Stimulated activated naive B cell treated with anti-CD40 and anti-IgM and Interleukin-4, amounts not matched to agents 10 μg/mL and 1 μg/mL and 100 μg/mL, for 72 hours (primary cell): ENCODE measurements at regions not wholly inside any gene's neighbourhood (a gene's known extent, or its start where the extent isn't known, plus 50 kb on each side); places are given as distances from the start of the nearest gene placed in this dataset.

Experiments used
- ATAC-seq, 2 donors: fragments of 150-1000 bp; cut with Tn5 transposase; replicated peaks; 2 replicates each; pipeline ENCODE4 v1.10.0; 2021; ENCODE audit warnings: moderate library complexity in 1 of 2
- DNase-seq: peaks from one replicate; pipeline ENCODE4 v3.0.0; 2021
- H3K27ac Mint-ChIP-seq: one replicate; pipeline ENCODE4 v1.8.0; 2022; ENCODE audit warnings: mild to moderate bottlenecking, mixed read lengths
- H3K27me3 Mint-ChIP-seq, 2 donors: one replicate each; pipeline ENCODE4 v1.8.0; 2022; ENCODE audit warnings: mixed read lengths in 2 of 2
- H3K36me3 Mint-ChIP-seq, 2 donors: one replicate each; pipeline ENCODE4 v1.8.0; 2022; ENCODE audit warnings: mixed read lengths in 2 of 2, mild to moderate bottlenecking in 1 of 2
- H3K4me1 Mint-ChIP-seq, 2 donors: one replicate each; pipeline ENCODE4 v1.8.0; 2022; ENCODE audit warnings: mixed read lengths in 2 of 2, mild to moderate bottlenecking in 1 of 2
- H3K4me3 Mint-ChIP-seq, 2 donors: one replicate each; pipeline ENCODE4 v1.8.0; 2022; ENCODE audit warnings: mild to moderate bottlenecking in 2 of 2, mixed read lengths in 2 of 2, moderate library complexity in 1 of 2
- H3K9me3 Mint-ChIP-seq, 2 donors: one replicate each; pipeline ENCODE4 v1.8.0; 2022; ENCODE audit warnings: mixed read lengths in 2 of 2, mild to moderate bottlenecking in 1 of 2

DNA sequence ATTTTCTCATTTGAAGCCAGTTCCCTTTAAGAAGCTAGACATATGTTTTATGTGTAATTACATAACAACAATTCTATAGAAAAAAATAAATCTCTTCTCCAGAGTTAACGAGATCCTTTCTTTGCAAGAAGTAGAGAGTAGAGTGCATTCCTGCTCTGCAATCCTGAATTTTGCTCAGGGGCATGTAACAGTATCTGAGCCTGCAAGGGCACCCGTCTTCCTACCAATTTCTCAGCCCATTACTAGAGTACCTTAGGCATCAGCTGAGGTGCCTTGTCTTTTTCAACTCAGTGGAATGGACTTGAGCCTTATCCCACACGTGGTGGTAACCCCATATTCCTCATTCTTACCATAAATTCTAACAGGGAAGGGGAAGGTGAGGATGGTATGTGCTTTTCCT is 205.9 kb downstream of the IKZF2 start:
- no peaks in the 10 kb centered on the region for H3K9me3 Mint-ChIP-seq
- no peak for ATAC-seq
- no peak overlapping the region for H3K27ac Mint-ChIP-seq
- H3K27me3 Mint-ChIP-seq: no peaks in the 10 kb centered on the region
- H3K4me3 Mint-ChIP-seq: no peak overlapping the region
- peaks cover 0 to 5% of the 10 kb centered on the region in 2 donors for H3K36me3 Mint-ChIP-seq
- no peak for DNase-seq
- H3K4me1 Mint-ChIP-seq: no peaks in the 10 kb centered on the region

DNA sequence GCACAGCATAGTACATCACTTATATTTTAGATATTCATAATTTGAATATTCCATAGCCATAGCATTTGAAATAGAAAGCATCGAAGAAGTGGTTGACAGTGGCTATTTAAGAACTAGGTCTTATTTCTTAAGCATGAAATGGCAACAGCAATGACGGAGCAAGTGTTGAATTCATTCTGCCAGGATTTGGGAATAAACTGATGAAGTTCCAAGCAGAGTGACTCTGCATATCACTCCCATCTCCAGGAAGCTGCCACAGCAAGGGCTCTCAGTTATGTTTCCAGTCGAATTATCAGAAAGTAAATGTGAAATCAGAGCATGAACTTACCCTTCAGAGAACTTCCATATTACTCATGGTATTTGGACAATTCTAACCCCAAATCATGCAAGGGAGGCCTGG is 208.1 kb downstream of the IKZF2 start:
- DNase-seq (no peak), ATAC-seq (no peak)
- H3K4me3 Mint-ChIP-seq: no peak overlapping the region
- H3K4me1 Mint-ChIP-seq: peaks cover 11 to 19% of the 10 kb centered on the region in 2 donors
- H3K27me3 Mint-ChIP-seq: no peaks in the 10 kb centered on the region
- H3K9me3 Mint-ChIP-seq: peaks cover 0 to under 1% of the 10 kb centered on the region in 2 donors
- peaks cover 7 to 11% of the 10 kb centered on the region in 2 donors for H3K36me3 Mint-ChIP-seq
- H3K27ac Mint-ChIP-seq: no peak overlapping the region

DNA sequence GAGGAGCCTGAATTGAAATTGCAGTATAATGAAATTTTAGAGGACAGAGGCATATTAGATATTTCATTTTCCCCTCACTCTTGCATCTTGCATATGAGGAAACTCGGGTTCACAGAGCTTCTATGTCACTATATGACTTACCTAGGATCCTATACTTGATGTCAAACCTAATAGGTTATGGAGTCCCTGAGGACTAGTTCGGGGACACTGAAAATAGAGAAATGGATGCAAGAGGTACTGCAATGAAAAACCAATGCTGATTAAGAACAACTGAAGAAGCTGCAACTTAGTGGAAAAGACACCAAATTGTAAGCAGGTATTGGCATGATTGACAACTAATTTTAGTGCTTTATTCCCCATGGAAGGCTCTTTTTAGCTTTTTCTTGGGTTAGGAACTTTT is 210.1 kb downstream of the IKZF2 start:
- Mint-ChIP-seq H3K9me3 (peaks cover 0 to 1% of the 10 kb centered on the region in 2 donors), H3K27ac (no peak overlapping the region), H3K36me3 (peaks cover 19 to 22% of the 10 kb centered on the region in 2 donors), H3K4me1 (peaks cover 15 to 30% of the 10 kb centered on the region in 2 donors), H3K27me3 (no peaks in the 10 kb centered on the region), H3K4me3 (no peak overlapping the region)
- no peak for ATAC-seq
- no peak for DNase-seq

DNA sequence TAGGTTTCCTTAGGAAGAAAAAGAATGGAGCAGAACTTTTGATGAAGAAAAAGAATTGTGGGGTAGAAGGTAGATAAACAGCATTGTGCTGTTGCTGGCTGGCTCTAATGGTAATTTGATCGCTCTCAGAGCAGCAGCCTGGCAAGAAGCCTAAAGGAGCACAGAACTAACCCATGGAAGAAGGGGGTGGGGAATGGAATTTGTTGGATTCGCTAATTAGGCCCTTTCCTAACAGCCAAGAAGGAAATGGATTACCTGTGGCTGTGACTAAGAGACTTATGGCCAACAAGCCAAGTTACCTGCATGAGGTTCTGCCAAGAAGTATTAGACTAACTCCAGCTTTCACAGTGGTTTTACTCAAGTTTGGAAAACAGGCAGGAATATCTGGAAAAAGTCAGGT is 210.6 kb downstream of the IKZF2 start:
- no peak overlapping the region for H3K4me3 Mint-ChIP-seq
- no peak for ATAC-seq
- H3K4me1 Mint-ChIP-seq: peaks cover 15 to 30% of the 10 kb centered on the region in 2 donors
- H3K36me3 Mint-ChIP-seq: peaks cover 20 to 22% of the 10 kb centered on the region in 2 donors
- H3K27ac Mint-ChIP-seq: no peak overlapping the region
- H3K9me3 Mint-ChIP-seq: peaks cover 0 to 1% of the 10 kb centered on the region in 2 donors
- no peaks in the 10 kb centered on the region for H3K27me3 Mint-ChIP-seq
- no peak for DNase-seq

DNA sequence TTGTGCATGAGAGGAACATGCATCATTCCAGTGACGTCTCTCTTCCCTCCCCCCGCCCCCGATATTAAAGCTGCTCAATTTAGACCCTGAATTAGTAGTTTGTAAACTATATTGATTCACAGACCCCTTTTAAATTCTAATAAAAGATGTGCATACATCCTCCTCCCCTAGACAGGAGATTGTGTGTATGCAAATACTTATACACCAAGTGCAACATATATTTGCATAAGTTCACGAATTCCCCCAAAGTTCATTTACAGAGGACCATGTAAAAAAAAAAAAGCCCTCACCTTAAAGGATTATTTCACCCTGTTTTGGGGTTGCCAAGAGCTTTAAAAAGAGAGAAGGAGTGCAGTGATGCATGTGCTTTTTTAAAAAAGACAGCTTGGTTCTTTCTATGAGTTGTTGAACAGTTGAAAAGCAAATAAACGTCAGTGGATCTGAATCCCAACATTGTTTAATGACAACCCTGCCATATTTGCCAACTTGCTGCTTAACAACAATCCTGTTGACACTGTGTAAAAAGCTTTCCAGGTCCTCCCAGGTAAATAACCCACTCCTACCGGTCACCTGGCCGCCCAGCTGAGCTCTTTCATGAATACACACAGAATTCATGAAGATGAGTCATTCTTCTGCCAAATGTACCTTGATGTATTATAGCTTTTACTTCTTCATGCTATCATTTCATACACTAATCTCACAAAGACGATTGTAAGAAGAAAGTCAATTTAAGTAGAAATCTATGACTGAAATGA is 211.5 kb downstream of the IKZF2 start:
- DNase-seq (no peak), ATAC-seq (peak; percentile 27 to 44)
- H3K27me3 Mint-ChIP-seq: no peaks in the 10 kb centered on the region
- peaks cover 23 to 27% of the 10 kb centered on the region in 2 donors for H3K36me3 Mint-ChIP-seq
- no peak overlapping the region for H3K4me3 Mint-ChIP-seq
- H3K9me3 Mint-ChIP-seq: peaks cover 0 to 1% of the 10 kb centered on the region in 2 donors
- H3K4me1 Mint-ChIP-seq: peaks cover 15 to 30% of the 10 kb centered on the region in 2 donors
- H3K27ac Mint-ChIP-seq: peak overlapping the region; percentile 56

DNA sequence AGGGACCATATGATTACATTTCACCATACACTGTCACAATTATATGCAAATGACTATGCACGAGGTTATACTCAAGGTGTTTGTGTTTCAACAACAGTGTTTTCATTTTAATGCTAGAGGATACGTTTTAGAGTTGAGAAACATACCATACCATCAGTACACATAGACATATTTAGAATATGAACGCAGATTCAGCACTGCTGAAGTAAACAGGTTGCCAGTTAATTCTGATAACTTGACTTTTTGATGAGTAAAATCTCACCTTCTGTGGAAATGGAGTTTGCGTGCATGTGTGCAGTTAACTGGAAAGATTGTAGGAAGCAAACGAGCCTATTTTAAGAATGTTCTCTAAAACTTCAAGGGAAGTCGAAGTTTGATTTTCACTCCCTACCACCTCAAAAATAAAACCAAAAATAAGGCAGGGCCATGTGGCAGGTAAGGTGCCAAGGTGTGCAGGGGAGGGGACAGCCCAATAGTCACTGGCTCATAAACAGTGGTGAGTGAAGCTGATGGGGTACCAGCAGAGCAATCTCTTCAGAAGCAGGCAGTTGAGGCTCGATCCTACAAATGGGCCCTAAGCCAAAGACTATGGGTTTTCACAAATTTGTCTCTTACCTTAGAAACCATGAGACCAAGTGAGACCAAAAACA is 213.1 kb downstream of the IKZF2 start:
- peak; percentile 85 to 88 for ATAC-seq
- Mint-ChIP-seq H3K4me1 (peaks cover 15 to 30% of the 10 kb centered on the region in 2 donors), H3K9me3 (peaks cover 0 to 1% of the 10 kb centered on the region in 2 donors), H3K36me3 (peaks cover 23 to 35% of the 10 kb centered on the region in 2 donors), H3K27ac (peak overlapping the region; percentile 96), H3K4me3 (peak overlapping the region; percentile 1 to 31), H3K27me3 (no peaks in the 10 kb centered on the region)
- DNase-seq: peak; percentile 22

DNA sequence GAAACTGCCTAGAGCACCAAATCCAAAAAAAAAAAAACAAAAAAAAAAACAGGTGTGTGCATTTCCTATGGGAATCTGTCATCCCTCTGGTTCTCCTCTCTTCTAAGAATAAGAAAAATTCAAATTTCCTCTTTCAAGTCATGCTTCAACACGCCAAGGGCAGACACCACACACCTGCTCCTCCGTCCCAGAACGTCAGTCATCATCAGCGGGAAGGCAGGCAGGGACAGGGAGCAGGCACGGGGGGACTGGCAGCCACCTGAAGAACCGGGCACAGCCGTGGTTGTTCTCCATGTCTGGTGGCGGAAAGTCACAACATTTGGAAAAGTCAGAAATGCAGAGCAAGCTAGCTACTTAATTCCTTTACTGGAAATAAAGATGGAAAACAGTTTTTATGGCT is 214.8 kb downstream of the IKZF2 start:
- peaks cover 15 to 30% of the 10 kb centered on the region in 2 donors for H3K4me1 Mint-ChIP-seq
- H3K27me3 Mint-ChIP-seq: no peaks in the 10 kb centered on the region
- H3K36me3 Mint-ChIP-seq: peaks cover 23 to 35% of the 10 kb centered on the region in 2 donors
- no peak overlapping the region for H3K4me3 Mint-ChIP-seq
- no peak for DNase-seq
- peak overlapping the region; percentile 85 for H3K27ac Mint-ChIP-seq
- H3K9me3 Mint-ChIP-seq: peaks cover 0 to 1% of the 10 kb centered on the region in 2 donors
- ATAC-seq: no peak

DNA sequence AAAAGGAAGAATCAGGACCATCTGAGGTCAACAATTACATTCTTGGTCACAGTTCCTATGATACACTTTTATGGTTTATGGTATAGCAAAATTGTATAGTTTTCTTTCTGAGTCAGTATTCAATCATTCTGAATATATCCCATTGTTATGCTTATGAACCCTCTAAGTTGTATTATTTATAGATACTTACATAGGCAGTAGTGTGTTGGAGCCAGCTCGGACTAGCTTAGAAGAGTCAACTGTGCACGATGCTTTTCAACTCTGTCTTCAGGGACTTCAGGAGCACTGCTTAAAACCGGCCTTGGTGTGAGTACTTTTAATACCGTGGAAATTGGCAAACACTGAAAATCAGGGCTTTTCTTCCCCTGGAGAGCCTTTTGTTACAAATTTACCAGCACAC is 215.7 kb downstream of the IKZF2 start:
- no peak overlapping the region for H3K27ac Mint-ChIP-seq

DNA sequence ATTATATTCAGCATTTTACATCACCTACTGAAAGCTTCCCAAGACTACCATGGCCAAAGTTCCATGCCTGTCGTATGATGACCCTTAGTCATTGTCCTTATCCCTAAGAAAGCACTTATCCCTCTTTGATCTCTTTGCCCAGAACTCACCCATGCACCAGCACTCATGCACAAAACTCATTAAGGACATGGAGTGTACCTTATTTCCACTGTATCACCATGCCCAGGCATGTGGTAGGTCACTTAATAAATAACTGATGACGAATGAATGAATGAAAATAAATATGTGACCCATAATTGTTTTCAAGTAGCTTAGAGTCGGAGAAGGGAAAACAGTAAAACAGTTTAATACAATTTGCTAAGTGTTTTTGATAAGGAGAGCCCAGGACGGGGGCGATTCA is 220.1 kb downstream of the IKZF2 start:
- ATAC-seq: no peak
- Mint-ChIP-seq H3K27me3 (no peaks in the 10 kb centered on the region), H3K4me1 (peaks cover 0 to 3% of the 10 kb centered on the region in 2 donors), H3K9me3 (no peaks in the 10 kb centered on the region), H3K27ac (no peak overlapping the region), H3K36me3 (peaks cover 3 to 17% of the 10 kb centered on the region in 2 donors), H3K4me3 (no peak overlapping the region)
- no peak for DNase-seq

More for the DNA sequence above, 215.7 kb downstream of the IKZF2 start:
- H3K4me3 Mint-ChIP-seq: no peak overlapping the region
- ATAC-seq (no peak), DNase-seq (no peak)
- H3K27me3 Mint-ChIP-seq: no peaks in the 10 kb centered on the region
- peaks cover 15 to 30% of the 10 kb centered on the region in 2 donors for H3K4me1 Mint-ChIP-seq
- peaks cover 0 to 1% of the 10 kb centered on the region in 2 donors for H3K9me3 Mint-ChIP-seq
- H3K36me3 Mint-ChIP-seq: peaks cover 23 to 35% of the 10 kb centered on the region in 2 donors

DNA sequence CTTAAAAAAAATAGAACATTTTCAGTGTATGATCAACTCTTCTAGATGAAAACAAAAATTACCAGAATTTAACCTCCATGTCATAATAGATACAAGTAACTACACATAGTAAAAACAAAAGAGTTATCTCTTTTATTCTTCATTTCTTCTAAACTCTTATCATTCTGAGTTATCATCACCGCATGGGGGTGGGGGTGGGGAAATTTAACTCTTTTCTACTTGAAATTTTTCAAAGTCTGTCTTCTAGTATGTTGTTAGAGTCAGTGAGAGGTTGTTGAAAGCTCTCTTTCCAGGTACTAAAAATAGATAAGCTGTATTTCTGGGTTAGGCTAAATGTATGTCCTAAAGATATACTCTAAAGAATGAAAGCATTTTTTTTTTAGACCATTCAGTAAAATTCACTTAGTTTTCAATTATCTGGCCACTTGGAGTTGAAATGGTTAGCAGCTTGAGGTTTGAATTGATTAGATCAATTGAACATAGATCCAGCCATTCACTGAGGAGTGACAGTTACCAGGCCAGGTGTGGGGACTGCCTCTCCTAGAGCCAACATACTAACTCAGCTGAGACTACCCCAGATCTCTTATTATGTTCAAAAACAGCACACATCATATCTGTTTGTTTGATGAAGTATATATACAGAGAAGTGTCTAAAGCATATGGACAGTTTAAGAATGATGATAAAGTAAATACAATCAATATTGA is 220.7 kb downstream of the IKZF2 start:
- peaks cover 0 to 3% of the 10 kb centered on the region in 2 donors for H3K4me1 Mint-ChIP-seq
- ATAC-seq: no peak

DNA sequence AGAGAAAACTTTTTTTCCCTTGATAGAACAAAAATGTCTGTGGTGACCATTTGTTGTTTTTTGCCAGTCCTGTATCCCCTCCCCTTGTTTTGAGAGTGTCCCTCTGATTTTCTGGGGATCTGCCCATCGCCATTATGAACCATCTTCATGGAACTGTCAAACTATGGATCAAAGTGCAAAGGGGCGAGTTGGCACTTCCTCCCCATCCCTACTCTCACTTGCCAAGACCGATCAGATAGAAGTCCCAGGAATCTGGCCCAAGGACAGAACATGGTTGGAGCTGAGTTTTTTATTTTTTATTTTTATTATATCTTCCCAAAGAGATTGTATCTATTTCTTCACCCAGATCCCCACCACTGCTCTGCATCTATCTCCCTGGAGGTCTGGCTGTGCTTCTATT is 221.4 kb downstream of the IKZF2 start:
- Mint-ChIP-seq H3K4me1 (peaks cover 0 to 3% of the 10 kb centered on the region in 2 donors), H3K27ac (no peak overlapping the region), H3K9me3 (peaks cover 0 to under 1% of the 10 kb centered on the region in 2 donors), H3K27me3 (no peaks in the 10 kb centered on the region), H3K36me3 (peaks cover 0 to 12% of the 10 kb centered on the region in 2 donors), H3K4me3 (no peak overlapping the region)
- no peak for DNase-seq
- ATAC-seq: no peak

More for the DNA sequence above, 220.7 kb downstream of the IKZF2 start:
- no peaks in the 10 kb centered on the region for H3K27me3 Mint-ChIP-seq
- no peak overlapping the region for H3K27ac Mint-ChIP-seq
- DNase-seq: no peak
- no peaks in the 10 kb centered on the region for H3K9me3 Mint-ChIP-seq
- no peak overlapping the region for H3K4me3 Mint-ChIP-seq
- H3K36me3 Mint-ChIP-seq: peaks cover 3 to 17% of the 10 kb centered on the region in 2 donors

DNA sequence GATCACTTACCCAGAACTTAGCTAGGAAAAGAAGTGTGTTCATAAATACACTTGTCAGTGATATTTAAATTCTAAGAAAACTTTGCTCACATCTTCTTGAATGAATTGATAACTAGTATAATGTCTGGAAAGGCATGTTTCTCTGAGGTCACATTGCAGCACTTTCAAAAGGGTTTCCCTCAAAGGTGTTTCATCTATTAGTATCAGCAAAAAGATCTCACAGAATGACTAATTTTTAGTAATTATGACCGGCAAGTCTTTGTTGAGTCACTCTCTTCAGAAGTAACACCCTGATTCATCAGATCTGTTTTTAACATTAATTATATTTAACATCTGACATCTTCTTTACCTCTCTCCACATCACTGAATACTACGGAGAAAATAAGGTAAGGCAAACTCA is 222.3 kb downstream of the IKZF2 start:
- Mint-ChIP-seq H3K27me3 (no peaks in the 10 kb centered on the region), H3K9me3 (peaks cover 0 to 3% of the 10 kb centered on the region in 2 donors), H3K4me3 (no peak overlapping the region), H3K4me1 (peaks cover 0 to 3% of the 10 kb centered on the region in 2 donors), H3K36me3 (peaks cover 0 to 6% of the 10 kb centered on the region in 2 donors), H3K27ac (no peak overlapping the region)
- DNase-seq: no peak
- ATAC-seq: peak in 1 of 2 donors; percentile 25

DNA sequence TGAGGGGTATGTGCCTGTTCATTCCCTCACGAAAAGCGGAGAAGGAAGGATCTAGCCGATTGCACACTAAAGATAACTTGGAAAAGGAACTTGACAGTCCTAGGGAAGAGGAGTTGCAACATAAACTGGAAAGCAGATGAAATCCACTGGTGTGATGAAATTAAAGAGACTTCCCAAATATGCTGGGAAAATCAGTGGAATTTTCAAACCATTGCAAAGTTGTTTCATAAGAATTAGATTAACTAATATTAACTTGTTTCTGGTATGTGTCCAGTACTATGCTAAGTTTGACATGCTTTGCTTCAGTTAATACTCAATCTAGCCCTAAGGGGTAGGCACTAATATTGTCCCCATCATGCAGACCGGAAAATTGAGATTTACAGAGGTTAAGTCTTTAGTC is 222.7 kb downstream of the IKZF2 start:
- peaks cover 0 to 3% of the 10 kb centered on the region in 2 donors for H3K4me1 Mint-ChIP-seq
- no peak overlapping the region for H3K4me3 Mint-ChIP-seq
- DNase-seq (no peak), ATAC-seq (no peak)
- no peak overlapping the region for H3K27ac Mint-ChIP-seq
- peaks cover 0 to 3% of the 10 kb centered on the region in 2 donors for H3K36me3 Mint-ChIP-seq
- H3K9me3 Mint-ChIP-seq: peaks cover 0 to 3% of the 10 kb centered on the region in 2 donors
- H3K27me3 Mint-ChIP-seq: no peaks in the 10 kb centered on the region

DNA sequence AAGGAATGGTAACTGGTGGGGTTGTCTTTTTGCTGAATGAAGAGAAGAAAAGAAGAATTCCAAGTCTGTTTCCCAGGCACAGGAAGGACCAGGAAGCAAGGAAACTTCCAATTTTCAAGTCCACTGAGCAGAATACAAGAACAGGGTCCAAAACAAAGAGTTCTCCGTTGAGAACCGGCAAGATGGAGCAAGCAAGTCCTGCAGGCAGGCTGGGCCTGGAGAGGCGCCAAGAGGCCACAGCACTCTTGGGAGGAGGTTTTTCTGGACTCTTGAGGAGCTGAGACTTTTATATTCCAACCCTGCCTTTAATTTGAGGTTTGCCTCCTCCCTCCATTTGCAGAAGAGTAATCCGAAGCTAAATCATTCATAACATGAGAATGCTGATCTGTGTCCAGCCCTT is 224.5 kb downstream of the IKZF2 start:
- H3K27me3 Mint-ChIP-seq: no peaks in the 10 kb centered on the region
- peaks cover 0 to 3% of the 10 kb centered on the region in 2 donors for H3K9me3 Mint-ChIP-seq
- H3K27ac Mint-ChIP-seq: no peak overlapping the region
- ATAC-seq (no peak), DNase-seq (no peak)
- peaks cover 0 to 3% of the 10 kb centered on the region in 2 donors for H3K4me1 Mint-ChIP-seq
- H3K4me3 Mint-ChIP-seq: no peak overlapping the region
- H3K36me3 Mint-ChIP-seq: peaks cover 0 to 3% of the 10 kb centered on the region in 2 donors
